GM21529 (cell line): ENCODE measurements at regions not wholly inside any gene's neighbourhood (a gene's known extent, or its start where the extent isn't known, plus 50 kb on each side); places are given as distances from the start of the nearest gene placed in this dataset.
A peak's percentile ranks its signal among the peaks of the same experiment; 100 is the strongest.

Source experiments
- ATAC-seq: cut with Tn5 transposase; IDR thresholded peaks from one replicate; pipeline ENCODE4 v1.9.1; 2021; ENCODE audit not compliant: unreplicated experiment

DNA sequence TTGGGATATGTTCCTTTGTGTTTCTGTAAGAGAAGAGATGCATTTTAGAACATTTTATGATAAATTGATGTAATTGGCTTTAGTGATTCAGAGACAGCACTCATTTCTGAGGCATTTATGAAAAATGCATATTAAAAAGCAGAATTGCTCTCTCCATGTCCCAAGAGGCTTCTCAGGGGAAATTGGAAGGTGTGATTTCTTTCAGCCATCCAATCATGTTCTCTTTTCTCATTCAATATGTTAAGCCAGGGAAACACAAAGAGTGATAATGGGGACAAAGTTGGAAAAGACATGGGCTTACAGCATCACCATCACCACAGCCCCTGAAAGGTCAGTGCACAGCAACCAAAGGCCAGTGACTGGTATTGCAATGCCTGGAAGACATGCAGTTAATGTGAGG is 129.9 kb upstream of the COL1A2 start:
- ATAC-seq: no peak

DNA sequence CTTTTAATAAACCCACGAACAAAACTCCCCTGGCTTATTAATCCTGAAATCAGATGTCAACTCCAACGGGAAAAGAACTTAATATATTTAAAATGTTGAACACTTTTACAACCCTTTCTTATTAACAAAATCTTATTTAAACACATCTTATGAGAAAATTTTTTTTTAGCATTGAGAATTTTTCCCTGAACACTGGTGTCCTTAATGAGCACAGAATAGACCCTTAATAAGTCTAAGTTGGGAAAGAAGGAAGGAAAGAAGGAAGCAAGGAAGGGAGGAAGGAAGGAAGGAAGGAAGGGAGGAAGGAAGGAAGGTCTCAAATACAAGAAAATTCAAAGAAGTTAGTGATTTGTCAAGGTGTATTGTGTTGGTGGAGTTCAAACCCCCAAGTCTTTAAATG is 129.2 kb upstream of the COL1A2 start:
- no peak for ATAC-seq

GRCh38 chr7:94266238-94266644 is 128.5 kb upstream of the COL1A2 start:
- ATAC-seq: no peak

- ATAC-seq: no peak
These were observed 123.9 kb upstream of the COL1A2 start for GRCh38 chr7:94270772-94271171.

GRCh38 chr7:94272821-94273583 is 121.7 kb upstream of the COL1A2 start:
- ATAC-seq: no peak

- no peak for ATAC-seq
These were observed 119.9 kb upstream of the COL1A2 start for GRCh38 chr7:94274828-94275227.

DNA sequence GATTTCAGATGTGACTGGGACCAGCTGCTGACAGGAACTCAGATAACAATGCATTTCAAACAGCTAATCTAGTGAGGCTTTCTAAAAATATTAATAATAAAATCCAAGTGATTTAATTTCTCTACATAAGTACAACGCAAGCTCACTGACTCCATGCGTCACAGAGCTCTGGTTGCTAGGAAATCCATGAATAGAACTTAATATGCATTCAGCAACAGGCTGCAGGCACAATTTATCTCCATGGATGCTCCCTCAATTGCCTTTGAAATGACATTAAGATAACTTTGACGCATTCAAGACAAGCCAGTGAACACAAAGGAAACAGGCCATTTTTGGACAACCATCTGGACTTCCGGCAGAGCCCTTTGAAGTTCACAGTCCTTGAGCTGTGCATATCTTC is 118.7 kb upstream of the COL1A2 start:
- no peak for ATAC-seq

DNA sequence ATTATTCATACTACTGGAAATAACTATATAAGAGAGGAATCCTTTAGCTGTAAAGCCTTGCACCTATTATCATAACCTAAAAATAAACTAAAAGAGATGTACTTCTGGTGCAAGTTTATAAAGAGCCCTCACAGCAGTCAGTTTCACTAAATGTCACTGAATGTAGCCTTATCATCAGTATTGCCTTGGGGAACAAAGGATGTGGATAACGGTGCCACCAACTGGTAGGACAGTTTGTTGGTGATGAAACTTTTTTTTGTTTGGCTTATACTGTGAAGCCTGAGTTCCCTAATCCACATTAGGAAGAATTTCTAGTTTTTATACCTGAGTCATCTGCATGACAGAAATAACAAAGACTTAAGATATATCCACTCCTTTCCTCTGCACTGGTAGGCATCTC is 117.9 kb upstream of the COL1A2 start:
- peak; percentile 77 for ATAC-seq

- ATAC-seq: peak; percentile 22
These were observed 117.5 kb upstream of the COL1A2 start for GRCh38 chr7:94277236-94277635.

DNA sequence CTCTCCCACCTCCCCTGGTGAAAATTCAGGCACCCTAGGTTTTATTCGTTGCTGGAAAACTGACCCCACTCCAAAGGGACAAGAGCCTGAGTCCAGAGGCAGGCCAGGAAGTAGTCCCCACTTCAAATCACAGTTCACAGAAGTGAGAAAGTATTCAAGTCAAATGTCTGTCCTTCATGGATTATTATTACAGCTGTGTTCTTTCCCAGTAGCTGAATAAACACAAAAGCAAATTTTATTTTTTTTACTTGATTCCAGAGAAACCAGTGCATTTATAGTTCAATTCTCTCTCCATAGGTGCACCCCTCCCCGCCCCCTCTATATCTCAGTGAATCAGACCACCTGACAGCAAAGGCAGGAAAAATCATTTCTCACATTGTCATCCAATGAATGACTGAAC is 113.8 kb upstream of the COL1A2 start:
- ATAC-seq: no peak

DNA sequence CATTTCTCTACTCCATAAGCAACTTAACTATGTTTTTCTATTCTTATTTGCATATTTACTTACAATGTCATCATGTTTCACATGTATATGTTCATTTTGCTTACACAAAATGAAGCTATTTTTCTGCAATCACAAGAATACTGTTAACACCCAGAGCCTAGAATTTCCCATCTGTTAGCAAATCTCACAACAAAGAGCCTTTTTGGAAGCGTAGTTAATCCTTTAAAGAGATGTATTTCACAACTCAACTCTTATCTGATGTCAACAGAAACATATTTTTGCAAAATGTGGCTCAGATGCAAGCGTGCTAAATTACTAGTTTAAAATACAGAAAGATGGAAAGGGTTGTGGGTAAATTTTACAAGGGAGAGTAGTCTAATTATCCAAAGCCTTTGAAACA is 110.6 kb upstream of the COL1A2 start:
- no peak for ATAC-seq

GRCh38 chr7:94286111-94286510 is 108.6 kb upstream of the COL1A2 start:
- no peak for ATAC-seq

- no peak for ATAC-seq
These were observed 106.6 kb upstream of the COL1A2 start for GRCh38 chr7:94288096-94288495.

DNA sequence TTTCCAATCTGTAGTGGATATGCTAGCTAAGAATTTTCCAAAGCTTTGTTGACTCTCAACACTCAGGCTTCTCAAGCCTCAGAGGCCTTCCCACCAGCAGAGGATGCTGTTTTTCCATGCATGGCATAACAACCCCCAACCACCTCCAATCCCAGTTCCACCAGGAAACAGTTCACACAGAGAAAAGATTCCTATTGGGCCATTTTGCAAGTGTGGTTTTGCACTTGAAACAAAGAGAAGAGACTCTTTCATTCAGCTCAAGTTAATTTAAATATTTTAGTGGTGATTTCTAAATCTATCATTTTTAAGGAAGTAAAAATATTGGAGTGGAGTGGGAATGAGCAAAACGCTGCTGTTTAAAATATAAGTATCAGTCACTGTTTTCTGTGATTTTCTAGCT is 105.6 kb upstream of the COL1A2 start:
- ATAC-seq: no peak

- no peak for ATAC-seq
These were observed 100.1 kb upstream of the COL1A2 start for GRCh38 chr7:94294471-94295131.

GRCh38 chr7:94295850-94296249 is 98.8 kb upstream of the COL1A2 start:
- ATAC-seq: no peak

DNA sequence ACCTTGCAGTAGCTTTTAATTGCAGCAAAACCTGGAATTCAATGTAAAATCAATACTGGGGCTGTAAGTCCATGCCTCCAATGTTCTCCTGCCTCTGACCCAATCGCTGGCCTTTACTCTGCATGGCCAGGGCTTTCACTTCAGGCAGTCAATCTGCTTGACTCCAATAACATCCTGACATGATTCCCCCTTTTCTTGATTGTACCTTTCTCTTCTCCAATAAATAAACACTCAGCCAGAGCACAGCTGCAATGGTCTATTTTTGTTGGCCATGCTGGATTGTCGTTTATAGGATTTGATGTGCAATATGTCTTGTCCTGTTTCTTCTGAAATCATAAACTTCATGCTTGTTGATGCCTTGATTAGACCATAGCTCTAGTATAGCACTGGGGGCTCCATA is 97.8 kb upstream of the COL1A2 start:
- ATAC-seq: no peak

DNA sequence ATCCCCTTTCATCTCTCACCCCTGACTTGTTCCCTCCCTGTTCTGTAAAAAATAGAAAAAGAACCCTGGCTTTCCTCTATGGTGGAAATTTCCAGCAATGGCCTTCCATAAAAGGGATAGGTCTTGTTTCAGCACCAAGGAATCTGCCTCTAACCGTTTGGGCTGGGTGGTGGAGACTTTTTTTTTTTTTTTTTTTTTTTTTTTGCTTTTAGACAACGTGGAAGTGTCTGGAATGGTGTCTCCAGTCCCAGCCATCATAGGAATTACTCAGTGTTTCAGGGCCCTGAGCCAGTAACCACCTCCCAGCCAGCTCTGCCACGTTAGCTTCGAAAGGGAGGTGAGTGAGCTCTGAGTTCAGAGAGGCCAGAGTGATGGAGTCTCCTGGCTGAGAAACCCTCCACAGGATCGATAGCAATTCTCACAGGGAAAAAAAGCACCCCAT is 97.3 kb upstream of the COL1A2 start:
- ATAC-seq: no peak

- no peak for ATAC-seq
These were observed 95.8 kb upstream of the COL1A2 start for GRCh38 chr7:94298943-94299342.

DNA sequence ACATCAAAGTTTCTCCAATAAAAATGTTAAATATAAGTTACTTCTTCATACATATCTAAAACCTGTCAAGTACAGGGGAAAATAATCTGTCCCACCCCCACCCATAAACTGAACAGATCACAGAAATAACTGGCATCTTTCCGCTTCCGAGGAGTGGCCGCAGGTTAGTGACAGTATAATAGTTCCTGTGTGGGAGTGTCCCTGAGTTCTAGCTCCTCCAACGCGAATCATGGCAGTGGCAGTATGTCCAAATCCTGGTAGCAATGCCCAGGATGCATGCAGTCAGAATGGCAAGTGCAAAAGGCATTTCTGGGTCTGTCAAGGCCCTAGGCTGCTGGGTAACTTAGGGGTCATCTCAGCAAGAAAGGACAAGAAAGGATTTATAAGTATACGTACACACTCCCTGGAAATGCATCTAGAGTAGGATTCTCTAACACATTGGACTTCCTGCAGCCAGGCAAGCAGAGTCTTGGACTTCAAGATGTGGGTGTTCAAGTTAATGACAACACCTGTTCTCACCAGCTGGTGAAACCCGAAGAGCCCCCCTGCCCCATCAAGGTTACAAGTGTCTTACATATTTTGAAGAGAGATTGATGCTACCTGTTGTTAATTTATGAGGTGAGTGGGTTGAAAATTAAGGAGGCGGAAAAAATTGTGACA is 94.4 kb upstream of the COL1A2 start:
- no peak for ATAC-seq

GRCh38 chr7:94301024-94301586 is 93.6 kb upstream of the COL1A2 start:
- ATAC-seq: no peak

GRCh38 chr7:94303118-94303517 is 91.6 kb upstream of the COL1A2 start:
- no peak for ATAC-seq
